ENCODE measurements at regions not wholly inside any gene's neighbourhood (a gene's known extent, or its start where the extent isn't known, plus 50 kb on each side); places are given as distances from the start of the nearest gene placed in this dataset.

GRCh38 chr18:59072727-59073421 lies 66.8 kb upstream of the SEC11C start:
- peak overlapping the region; percentile 10 for H3K4me3 Mint-ChIP-seq
- H3K4me1 ChIP-seq (ENCODE audit: control insufficient read depth in 2 of 2, insufficient read depth in 2 of 2, low read length in 2 of 2): peaks cover 12 to 20% of the 10 kb centered on the region in 2 donors
- H3K27ac ChIP-seq (ENCODE audit: low read length in 2 of 2): peak overlapping the region in 1 of 2 donors; percentile 47
- H3K27ac Mint-ChIP-seq: peak overlapping the region; percentile 21
- CTCF ChIA-PET: interaction anchor here (0.5 to 18.8 kb wide), 8 partner anchors 9 to 543 kb away, joined by 3 to 471 read pairs (median 28); no protein-coding TSS in a partner anchor
- no peaks in the 10 kb centered on the region for H3K9me3 Mint-ChIP-seq (ENCODE audit: insufficient read depth)
- ATAC-seq (ENCODE audit: low read depth) (no peak), DNase-seq (peak; percentile 32)
- no peak overlapping the region for H2AFZ ChIP-seq (ENCODE audit: insufficient read depth, low read depth, low read length, poor library complexity, severe bottlenecking)
- peak overlapping the region; percentile 47 for H3K4me2 ChIP-seq (replicated peaks; ENCODE audit: low read depth, low read length, poor library complexity, severe bottlenecking)
- peak overlapping the region in 1 of 5 experiments; percentile 27 for H3K4me3 ChIP-seq (ENCODE audit: control extremely low read depth in 1 of 5, extremely low read depth in 1 of 5, insufficient read depth in 1 of 5, low read depth in 2 of 5, low read length in 4 of 5)
- no peaks in the 10 kb centered on the region for H3K36me3 ChIP-seq (replicated peaks in 1 of 2; ENCODE audit: control extremely low read depth in 1 of 2, control insufficient read depth in 1 of 2, extremely low read depth in 1 of 2, insufficient read depth in 2 of 2, low read length in 1 of 2)
- peaks cover 14% of the 10 kb centered on the region for H3K4me1 Mint-ChIP-seq
- TF ChIP-seq EZH2 (IDR thresholded peaks at IDR 0.05; ENCODE audit: borderline replicate concordance, insufficient read depth, low read depth, low read length, poor library complexity, severe bottlenecking) (no peak), CTCF (IDR thresholded peaks at IDR 0.05) (no peak)
- no peaks in the 10 kb centered on the region for H3K27me3 Mint-ChIP-seq
- 68% methylated on average over 3 of the region's 6 CpGs for WGBS (ENCODE audit: insufficient coverage)
- H3K9ac ChIP-seq (ENCODE audit: low read length): peak overlapping the region; percentile 1
- no peaks in the 10 kb centered on the region for H3K79me2 ChIP-seq (ENCODE audit: control insufficient read depth, insufficient read depth, low read length)
- intact Hi-C loops (cut with micrococcal nuclease): loop anchor here (5.0 kb wide), 1 partner anchor 546 kb away; no protein-coding TSS in a partner anchor
- H3K27me3 ChIP-seq (replicated peaks in 1 of 4; ENCODE audit: control extremely low read depth in 1 of 4, control insufficient read depth in 3 of 4, insufficient read depth in 4 of 4, low read length in 3 of 4): no peaks in the 10 kb centered on the region
- no peaks in the 10 kb centered on the region for H4K20me1 ChIP-seq (ENCODE audit: control insufficient read depth, insufficient read depth, low read length, poor library complexity, severe bottlenecking)
- no peaks in the 10 kb centered on the region for H3K9me3 ChIP-seq (ENCODE audit: control extremely low read depth in 1 of 3, control insufficient read depth in 2 of 3, insufficient read depth in 1 of 3, low read length in 2 of 3)
- POLR2A ChIA-PET: interaction anchor here (1.1 kb wide), 1 partner anchor 13 kb away, joined by 4 read pairs; no protein-coding TSS in a partner anchor

- H3K79me2 ChIP-seq (ENCODE audit: control insufficient read depth, insufficient read depth, low read length): no peaks in the 10 kb centered on the region
- intact Hi-C loops (cut with micrococcal nuclease): no loop called here
- H2AFZ ChIP-seq (ENCODE audit: insufficient read depth, low read depth, low read length, poor library complexity, severe bottlenecking): no peak overlapping the region
- H3K4me3 ChIP-seq (ENCODE audit: control extremely low read depth in 1 of 5, extremely low read depth in 1 of 5, insufficient read depth in 1 of 5, low read depth in 2 of 5, low read length in 4 of 5): no peak overlapping the region
- WGBS (ENCODE audit: insufficient coverage): no CpG with 5 or more reads among the region's 3 CpGs
- DNase-seq (no peak), ATAC-seq (ENCODE audit: low read depth) (no peak)
- no peaks in the 10 kb centered on the region for H3K9me3 ChIP-seq (ENCODE audit: control extremely low read depth in 1 of 3, control insufficient read depth in 2 of 3, insufficient read depth in 1 of 3, low read length in 2 of 3)
- H3K36me3 ChIP-seq (replicated peaks in 1 of 2; ENCODE audit: control extremely low read depth in 1 of 2, control insufficient read depth in 1 of 2, extremely low read depth in 1 of 2, insufficient read depth in 2 of 2, low read length in 1 of 2): no peaks in the 10 kb centered on the region
- ChIA-PET CTCF (interaction anchor here (0.7 to 2.8 kb wide), 5 partner anchors 9 to 535 kb away, joined by 3 to 9 read pairs (median 4); no protein-coding TSS in a partner anchor), POLR2A (no interaction called here)
- H3K4me3 Mint-ChIP-seq: no peak overlapping the region
- peaks cover 0 to 5% (median 0%) of the 10 kb centered on the region in 4 experiments for H3K27me3 ChIP-seq (replicated peaks in 1 of 4; ENCODE audit: control extremely low read depth in 1 of 4, control insufficient read depth in 3 of 4, insufficient read depth in 4 of 4, low read length in 3 of 4)
- H3K27ac ChIP-seq (ENCODE audit: low read length in 2 of 2): no peak overlapping the region
- no peak overlapping the region for H3K9ac ChIP-seq (ENCODE audit: low read length)
- H3K27ac Mint-ChIP-seq: no peak overlapping the region
- H4K20me1 ChIP-seq (ENCODE audit: control insufficient read depth, insufficient read depth, low read length, poor library complexity, severe bottlenecking): no peaks in the 10 kb centered on the region
- no peaks in the 10 kb centered on the region for H3K9me3 Mint-ChIP-seq (ENCODE audit: insufficient read depth)
- no peak overlapping the region for H3K4me2 ChIP-seq (replicated peaks; ENCODE audit: low read depth, low read length, poor library complexity, severe bottlenecking)
- no peak for TF ChIP-seq CTCF (IDR thresholded peaks at IDR 0.05)
- no peak for TF ChIP-seq EZH2 (IDR thresholded peaks at IDR 0.05; ENCODE audit: borderline replicate concordance, insufficient read depth, low read depth, low read length, poor library complexity, severe bottlenecking)
- peaks cover 12% of the 10 kb centered on the region for H3K4me1 Mint-ChIP-seq
- H3K27me3 Mint-ChIP-seq: no peaks in the 10 kb centered on the region
- H3K4me1 ChIP-seq (ENCODE audit: control insufficient read depth in 2 of 2, insufficient read depth in 2 of 2, low read length in 2 of 2): peaks cover 9 to 15% of the 10 kb centered on the region in 2 donors
Measured at GRCh38 chr18:59075923-59076322, 63.8 kb upstream of the SEC11C start.
